ENCODE measurements at regions not wholly inside any gene's neighbourhood (a gene's known extent, or its start where the extent isn't known, plus 50 kb on each side); places are given as distances from the start of the nearest gene placed in this dataset.
"Not testable (repeated sequence)": the region's sequence is repeated elsewhere in the genome, so short reads cannot be mapped to it uniquely, and the experiment has no call there.

DNA sequence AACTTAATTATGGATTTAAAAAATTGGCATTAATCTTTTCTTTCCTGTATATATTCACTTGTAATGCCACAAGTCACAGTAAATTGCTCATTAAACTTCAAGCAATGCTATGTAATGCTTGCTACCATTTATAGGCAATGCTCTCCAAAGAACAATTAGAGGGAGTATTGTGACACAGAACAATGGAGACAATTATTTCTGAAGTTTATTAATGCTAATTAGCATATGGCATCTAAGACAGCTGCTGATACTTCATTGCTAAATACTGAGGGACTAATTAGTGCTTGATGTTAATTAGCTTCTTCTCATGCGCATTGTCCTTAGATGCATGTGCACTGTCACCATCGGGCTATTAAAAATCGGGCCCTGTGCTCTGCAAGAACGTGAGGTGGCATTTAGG is 1012.8 kb downstream of the SOCS6 start:
- no peak overlapping the region for H3K4me3 Mint-ChIP-seq
- H3K27ac Mint-ChIP-seq, result no peak overlapping the region
- Histone ChIP-seq H3K4me3 (no peak overlapping the region), H2AFZ (replicated peaks) (no peak overlapping the region), H3K9ac (no peak overlapping the region), H3K79me2 (ENCODE audit: low read depth) (no peaks in the 10 kb centered on the region), H3K4me1 (peaks cover 11% of the 10 kb centered on the region), H3K9me3 (ENCODE audit: low read depth) (no peaks in the 10 kb centered on the region), H3F3A (ENCODE audit: low read depth) (no peaks in the 10 kb centered on the region), H3K4me2 (no peak overlapping the region), H3K36me3 (no peaks in the 10 kb centered on the region), H3K27me3 (peaks cover 3% of the 10 kb centered on the region), H3K27ac (no peak overlapping the region), H4K20me1 (ENCODE audit: low read depth) (no peaks in the 10 kb centered on the region)
- DNase-seq (ENCODE audit: low spot score), result no peak
- no peaks in the 10 kb centered on the region for H3K36me3 Mint-ChIP-seq
- TF ChIP-seq EZH2 (IDR thresholded peaks at IDR 0.05) (no peak), CTCF (IDR thresholded peaks at IDR 0.05) (no peak), EZH2phosphoT487 (IDR thresholded peaks at IDR 0.05) (no peak)
- H3K4me1 Mint-ChIP-seq, result peaks cover 6% of the 10 kb centered on the region
- H3K27me3 Mint-ChIP-seq (ENCODE audit: insufficient read depth, low read depth), result peaks cover 2% of the 10 kb centered on the region
- no peaks in the 10 kb centered on the region for H3K9me3 Mint-ChIP-seq

DNA sequence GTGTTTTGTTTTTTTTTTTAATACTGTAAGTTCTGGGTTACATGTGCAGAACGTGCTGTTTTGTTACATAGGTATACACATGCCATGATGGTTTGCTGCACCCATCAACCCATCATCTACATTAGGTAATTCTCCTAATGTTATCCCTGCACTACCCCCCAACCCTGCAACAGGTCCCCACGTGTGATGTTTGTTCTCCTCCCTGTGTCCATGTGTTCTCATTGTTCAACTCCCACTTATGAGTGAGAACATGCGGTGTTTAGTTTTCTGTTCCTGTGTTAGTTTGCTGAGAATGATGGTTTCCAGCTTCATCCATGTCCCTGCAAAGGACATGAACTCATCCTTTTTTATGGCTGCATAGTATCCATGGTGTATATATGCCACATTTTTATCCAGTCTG is 1005.4 kb downstream of the SOCS6 start:
- H4K20me1 ChIP-seq (ENCODE audit: low read depth); H3K27me3 ChIP-seq; H3K36me3 Mint-ChIP-seq; H3K27me3 Mint-ChIP-seq (ENCODE audit: insufficient read depth, low read depth); H3K4me3 Mint-ChIP-seq; H3K9me3 Mint-ChIP-seq; H3K27ac ChIP-seq; H3K27ac Mint-ChIP-seq; H3K4me2 ChIP-seq; H3K9me3 ChIP-seq (ENCODE audit: low read depth); H3K79me2 ChIP-seq (ENCODE audit: low read depth); H3K4me1 ChIP-seq; H3F3A ChIP-seq (ENCODE audit: low read depth); DNase-seq (ENCODE audit: low spot score); H2AFZ ChIP-seq (replicated peaks); H3K4me1 Mint-ChIP-seq; H3K4me3 ChIP-seq; H3K36me3 ChIP-seq; H3K9ac ChIP-seq: not testable (repeated sequence)

DNA sequence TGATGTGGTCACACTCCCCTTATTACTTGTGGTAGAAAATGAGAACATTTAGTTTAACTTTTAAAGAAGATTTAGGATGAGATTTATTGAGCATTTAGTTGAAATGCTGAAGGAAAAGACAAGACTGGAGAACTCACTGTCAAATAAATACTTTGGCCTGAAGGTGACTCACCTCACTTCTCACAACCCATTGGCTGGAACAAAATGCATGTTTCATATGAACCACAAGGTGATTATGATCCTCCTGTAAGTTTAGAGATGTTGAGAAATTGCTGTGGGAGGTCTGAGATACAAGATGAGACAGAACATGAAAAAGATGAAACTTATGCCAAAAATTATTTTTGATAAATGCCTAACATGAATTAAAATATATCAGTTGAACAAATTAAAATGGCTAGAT is 1004.5 kb downstream of the SOCS6 start:
- Histone ChIP-seq H3K4me3 (no peak overlapping the region), H4K20me1 (ENCODE audit: low read depth) (no peaks in the 10 kb centered on the region), H3F3A (ENCODE audit: low read depth) (no peaks in the 10 kb centered on the region), H3K9ac (no peak overlapping the region), H3K79me2 (ENCODE audit: low read depth) (no peaks in the 10 kb centered on the region), H2AFZ (replicated peaks) (no peak overlapping the region), H3K27ac (no peak overlapping the region), H3K36me3 (no peaks in the 10 kb centered on the region), H3K27me3 (no peaks in the 10 kb centered on the region), H3K4me1 (no peaks in the 10 kb centered on the region), H3K9me3 (ENCODE audit: low read depth) (no peaks in the 10 kb centered on the region), H3K4me2 (no peak overlapping the region)
- no peak for TF ChIP-seq EZH2 (IDR thresholded peaks at IDR 0.05)
- no peak for TF ChIP-seq EZH2phosphoT487 (IDR thresholded peaks at IDR 0.05)
- no peak for TF ChIP-seq CTCF (IDR thresholded peaks at IDR 0.05)
- no peak for DNase-seq (ENCODE audit: low spot score)
- Mint-ChIP-seq H3K27me3 (ENCODE audit: insufficient read depth, low read depth) (no peaks in the 10 kb centered on the region), H3K9me3 (no peaks in the 10 kb centered on the region), H3K4me3 (no peak overlapping the region), H3K27ac (no peak overlapping the region), H3K36me3 (no peaks in the 10 kb centered on the region), H3K4me1 (no peaks in the 10 kb centered on the region)

DNA sequence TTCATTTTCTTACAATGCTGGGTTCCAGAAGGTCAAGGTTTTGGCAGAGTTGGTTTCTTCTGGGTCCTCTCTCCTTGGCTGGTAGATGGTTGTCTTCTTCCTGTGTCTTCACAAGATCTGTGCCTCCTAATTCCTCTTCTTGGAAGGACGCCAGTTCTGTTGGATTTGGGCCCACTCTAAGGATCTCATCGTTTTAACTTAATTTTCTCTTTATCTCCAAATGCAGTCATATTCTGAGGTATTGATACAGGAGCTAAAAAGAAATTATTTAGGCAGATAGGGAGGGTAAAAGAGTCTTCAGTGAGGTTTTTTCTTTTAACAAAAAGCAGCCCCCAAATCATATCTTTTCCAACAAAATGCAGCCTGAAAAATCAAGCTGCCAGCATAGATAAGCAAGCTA is 998.4 kb downstream of the SOCS6 start:
- no peaks in the 10 kb centered on the region for H3K4me1 ChIP-seq
- Mint-ChIP-seq H3K27me3 (ENCODE audit: insufficient read depth, low read depth) (no peaks in the 10 kb centered on the region), H3K4me3 (no peak overlapping the region), H3K36me3 (no peaks in the 10 kb centered on the region), H3K4me1 (no peaks in the 10 kb centered on the region), H3K9me3 (no peaks in the 10 kb centered on the region), H3K27ac (no peak overlapping the region)
- no peaks in the 10 kb centered on the region for H3K36me3 ChIP-seq
- no peak for TF ChIP-seq EZH2 (IDR thresholded peaks at IDR 0.05)
- TF ChIP-seq CTCF (IDR thresholded peaks at IDR 0.05), result no peak
- TF ChIP-seq EZH2phosphoT487 (IDR thresholded peaks at IDR 0.05), result no peak
- no peak overlapping the region for H2AFZ ChIP-seq (replicated peaks)
- no peaks in the 10 kb centered on the region for H4K20me1 ChIP-seq (ENCODE audit: low read depth)
- no peaks in the 10 kb centered on the region for H3K9me3 ChIP-seq (ENCODE audit: low read depth)
- H3K27me3 ChIP-seq, result no peaks in the 10 kb centered on the region
- H3F3A ChIP-seq (ENCODE audit: low read depth), result no peaks in the 10 kb centered on the region
- no peak overlapping the region for H3K4me2 ChIP-seq
- no peak overlapping the region for H3K27ac ChIP-seq
- H3K9ac ChIP-seq, result no peak overlapping the region
- no peak overlapping the region for H3K4me3 ChIP-seq
- H3K79me2 ChIP-seq (ENCODE audit: low read depth), result no peaks in the 10 kb centered on the region
- no peak for DNase-seq (ENCODE audit: low spot score)
